HCT116 (cell line): ENCODE measurements at regions not wholly inside any gene's neighbourhood (a gene's known extent, or its start where the extent isn't known, plus 50 kb on each side); places are given as distances from the start of the nearest gene placed in this dataset.

Source experiments
- CTCF ChIP-seq, 3 experiments: fragments of 200-600 bp in 1 of 3; sonication (generic) in 1 of 3; IDR thresholded peaks in 2 of 3; conservative IDR thresholded peaks in 1 of 3; 2 replicates each; pipeline ENCODE4 v1.5.1; 2012 to 2017; ENCODE audit warnings: low read depth in 2 of 3, low read length in 2 of 3, antibody characterized with exemption in 1 of 3, borderline replicate concordance in 1 of 3, control low read depth in 1 of 3, mild to moderate bottlenecking in 1 of 3, mixed read lengths in 1 of 3, mixed run types in 1 of 3, moderate library complexity in 1 of 3; ENCODE audit not compliant: insufficient read depth in 1 of 3
- EZH2 ChIP-seq: fragments of 200-600 bp; sonication (generic); IDR thresholded peaks from 2 replicates; pipeline ENCODE4 v1.6.1; 2017; ENCODE audit warnings: antibody characterized with exemption, mixed run types
- EZH2phosphoT487 ChIP-seq: fragments of 200-600 bp; IDR thresholded peaks from 2 replicates; pipeline ENCODE4 v1.6.1; 2018; ENCODE audit warnings: antibody characterized with exemption, borderline replicate concordance
- POLR2AphosphoS5 ChIP-seq: IDR thresholded peaks from 2 replicates; pipeline ENCODE4 v1.6.1; 2011; ENCODE audit warnings: mild to moderate bottlenecking, low read depth, low read length, moderate library complexity
- RAD21 ChIP-seq: IDR thresholded peaks from 2 replicates; pipeline ENCODE4 v1.6.1; 2012; ENCODE audit warnings: low read depth, mild to moderate bottlenecking
- REST ChIP-seq: IDR thresholded peaks from 2 replicates; pipeline ENCODE4 v1.6.1; 2012; ENCODE audit warnings: low read depth
- SP1 ChIP-seq: IDR thresholded peaks from 2 replicates; pipeline ENCODE4 v1.6.1; 2012; ENCODE audit warnings: low read depth
- TF ChIP-seq, protein P1 (sequence below): IDR thresholded peaks from 2 replicates; pipeline ENCODE4 v1.6.1; 2012
- TF ChIP-seq, protein P2 (sequence below): IDR thresholded peaks from 2 replicates; pipeline ENCODE4 v1.6.1; 2012

- TF ChIP-seq CTCF (IDR thresholded peaks at IDR 0.05 in 2 of 3, conservative IDR thresholded peaks at IDR 0.05 in 1 of 3; ENCODE audit: borderline replicate concordance in 1 of 3, insufficient read depth in 1 of 3, low read depth in 2 of 3, low read length in 2 of 3) (no peak), EZH2 (no peak), SP1 (no peak), POLR2AphosphoS5 (no peak), EZH2phosphoT487 (no peak), RAD21 (no peak), REST (no peak)
- TF ChIP-seq, protein P1, sequence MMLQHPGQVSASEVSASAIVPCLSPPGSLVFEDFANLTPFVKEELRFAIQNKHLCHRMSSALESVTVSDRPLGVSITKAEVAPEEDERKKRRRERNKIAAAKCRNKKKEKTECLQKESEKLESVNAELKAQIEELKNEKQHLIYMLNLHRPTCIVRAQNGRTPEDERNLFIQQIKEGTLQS: no peak
- TF ChIP-seq, protein P2, sequence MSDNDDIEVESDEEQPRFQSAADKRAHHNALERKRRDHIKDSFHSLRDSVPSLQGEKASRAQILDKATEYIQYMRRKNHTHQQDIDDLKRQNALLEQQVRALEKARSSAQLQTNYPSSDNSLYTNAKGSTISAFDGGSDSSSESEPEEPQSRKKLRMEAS: no peak
Observed at GRCh38 chr5:29089591-29090130, 2051.3 kb upstream of the CDH9 start.
